ENCODE measurements at regions not wholly inside any gene's neighbourhood (a gene's known extent, or its start where the extent isn't known, plus 50 kb on each side); places are given as distances from the start of the nearest gene placed in this dataset.
A peak's percentile ranks its signal among the peaks of the same experiment; 100 is the strongest.

DNA sequence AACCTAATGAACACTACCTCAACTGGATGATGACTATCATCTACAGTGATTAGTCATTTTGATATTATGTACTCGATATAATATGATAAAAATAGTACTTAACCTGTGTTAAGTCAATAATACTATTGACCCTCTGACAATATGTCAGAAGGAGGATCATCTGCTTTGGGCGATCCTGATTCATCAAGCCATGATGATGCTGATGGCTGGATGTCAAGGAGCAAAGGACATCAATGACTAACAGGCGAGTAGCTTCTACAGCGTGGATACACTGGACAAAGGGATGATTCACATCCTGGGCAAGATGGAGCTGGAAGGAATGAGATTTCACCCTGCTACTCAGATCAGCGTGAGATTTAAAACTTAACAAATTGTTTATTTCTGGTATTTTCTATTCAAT, 94.4 kb upstream of the SKAP2 start:
- BruUV-seq (replicated peaks): no TSS peak
- no peaks in the 10 kb centered on the region for H3K4me1 ChIP-seq (ENCODE audit: control insufficient read depth, insufficient read depth, low read length)
- no peaks in the 10 kb centered on the region for H3K27me3 ChIP-seq (ENCODE audit: control insufficient read depth, insufficient read depth, low read length)
- DNase-seq (ENCODE audit: low read depth, low spot score) (peak; percentile 79), ATAC-seq (peak; percentile 80; the same call in 1 of the 2 replicates)
- H3K4me3 ChIP-seq (ENCODE audit: low read depth in 2 of 2, low read length in 2 of 2): no peak overlapping the region
- intact Hi-C loops (cut with micrococcal nuclease; ENCODE audit: unreplicated experiment): no loop called here
- no peaks in the 10 kb centered on the region for H3K36me3 ChIP-seq (ENCODE audit: control insufficient read depth, insufficient read depth, low read length)
- no peak for TF ChIP-seq TCF7L2 (IDR thresholded peaks at IDR 0.05; ENCODE audit: low read depth, low read length)
- TF ChIP-seq POLR2AphosphoS5 (IDR thresholded peaks at IDR 0.05; ENCODE audit: low read depth, low read length): no peak
- TF ChIP-seq, protein P1, sequence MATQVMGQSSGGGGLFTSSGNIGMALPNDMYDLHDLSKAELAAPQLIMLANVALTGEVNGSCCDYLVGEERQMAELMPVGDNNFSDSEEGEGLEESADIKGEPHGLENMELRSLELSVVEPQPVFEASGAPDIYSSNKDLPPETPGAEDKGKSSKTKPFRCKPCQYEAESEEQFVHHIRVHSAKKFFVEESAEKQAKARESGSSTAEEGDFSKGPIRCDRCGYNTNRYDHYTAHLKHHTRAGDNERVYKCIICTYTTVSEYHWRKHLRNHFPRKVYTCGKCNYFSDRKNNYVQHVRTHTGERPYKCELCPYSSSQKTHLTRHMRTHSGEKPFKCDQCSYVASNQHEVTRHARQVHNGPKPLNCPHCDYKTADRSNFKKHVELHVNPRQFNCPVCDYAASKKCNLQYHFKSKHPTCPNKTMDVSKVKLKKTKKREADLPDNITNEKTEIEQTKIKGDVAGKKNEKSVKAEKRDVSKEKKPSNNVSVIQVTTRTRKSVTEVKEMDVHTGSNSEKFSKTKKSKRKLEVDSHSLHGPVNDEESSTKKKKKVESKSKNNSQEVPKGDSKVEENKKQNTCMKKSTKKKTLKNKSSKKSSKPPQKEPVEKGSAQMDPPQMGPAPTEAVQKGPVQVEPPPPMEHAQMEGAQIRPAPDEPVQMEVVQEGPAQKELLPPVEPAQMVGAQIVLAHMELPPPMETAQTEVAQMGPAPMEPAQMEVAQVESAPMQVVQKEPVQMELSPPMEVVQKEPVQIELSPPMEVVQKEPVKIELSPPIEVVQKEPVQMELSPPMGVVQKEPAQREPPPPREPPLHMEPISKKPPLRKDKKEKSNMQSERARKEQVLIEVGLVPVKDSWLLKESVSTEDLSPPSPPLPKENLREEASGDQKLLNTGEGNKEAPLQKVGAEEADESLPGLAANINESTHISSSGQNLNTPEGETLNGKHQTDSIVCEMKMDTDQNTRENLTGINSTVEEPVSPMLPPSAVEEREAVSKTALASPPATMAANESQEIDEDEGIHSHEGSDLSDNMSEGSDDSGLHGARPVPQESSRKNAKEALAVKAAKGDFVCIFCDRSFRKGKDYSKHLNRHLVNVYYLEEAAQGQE (IDR thresholded peaks at IDR 0.05; ENCODE audit: insufficient read depth in 1 of 2, low read depth in 2 of 2, low read length in 1 of 2): no peak
- TF ChIP-seq, protein P2, sequence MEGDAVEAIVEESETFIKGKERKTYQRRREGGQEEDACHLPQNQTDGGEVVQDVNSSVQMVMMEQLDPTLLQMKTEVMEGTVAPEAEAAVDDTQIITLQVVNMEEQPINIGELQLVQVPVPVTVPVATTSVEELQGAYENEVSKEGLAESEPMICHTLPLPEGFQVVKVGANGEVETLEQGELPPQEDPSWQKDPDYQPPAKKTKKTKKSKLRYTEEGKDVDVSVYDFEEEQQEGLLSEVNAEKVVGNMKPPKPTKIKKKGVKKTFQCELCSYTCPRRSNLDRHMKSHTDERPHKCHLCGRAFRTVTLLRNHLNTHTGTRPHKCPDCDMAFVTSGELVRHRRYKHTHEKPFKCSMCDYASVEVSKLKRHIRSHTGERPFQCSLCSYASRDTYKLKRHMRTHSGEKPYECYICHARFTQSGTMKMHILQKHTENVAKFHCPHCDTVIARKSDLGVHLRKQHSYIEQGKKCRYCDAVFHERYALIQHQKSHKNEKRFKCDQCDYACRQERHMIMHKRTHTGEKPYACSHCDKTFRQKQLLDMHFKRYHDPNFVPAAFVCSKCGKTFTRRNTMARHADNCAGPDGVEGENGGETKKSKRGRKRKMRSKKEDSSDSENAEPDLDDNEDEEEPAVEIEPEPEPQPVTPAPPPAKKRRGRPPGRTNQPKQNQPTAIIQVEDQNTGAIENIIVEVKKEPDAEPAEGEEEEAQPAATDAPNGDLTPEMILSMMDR (IDR thresholded peaks at IDR 0.05): no peak
- no peak overlapping the region for H3K27ac ChIP-seq (ENCODE audit: low read length)
- ChIA-PET CTCF (no interaction called here), POLR2A (interaction anchor here (0.6 to 0.7 kb wide), 2 partner anchors 115 to 145 kb away, joined by 3 to 9 read pairs; no protein-coding TSS in a partner anchor)
- H3K9me3 ChIP-seq (ENCODE audit: control insufficient read depth, insufficient read depth, low read depth, low read length): no peaks in the 10 kb centered on the region
- in situ Hi-C loops (cut with HindIII; ENCODE audit: low pct_unique_long_range_greater_than_20kb, low sequenced_read_pairs): no loop called here

DNA sequence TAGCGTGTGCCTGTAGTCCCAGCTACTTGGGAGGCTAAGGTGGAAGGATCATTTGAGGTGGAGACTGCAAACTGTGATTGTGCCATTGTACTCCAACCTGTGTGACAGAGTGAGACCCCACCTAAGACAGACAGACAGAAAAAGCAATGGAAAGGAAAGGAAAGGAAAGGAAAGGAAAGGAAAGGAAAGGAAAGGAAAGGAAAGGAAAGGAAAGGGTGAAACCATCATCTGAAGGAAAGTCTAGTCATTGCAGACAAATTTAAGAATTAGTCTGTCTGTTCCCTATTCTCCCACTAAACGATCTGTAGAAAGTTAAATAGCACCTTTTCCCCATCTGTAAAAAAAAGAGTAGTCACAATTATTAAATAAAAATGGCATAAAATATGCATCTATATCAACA, 91.1 kb upstream of the SKAP2 start:
- in situ Hi-C loops (cut with HindIII; ENCODE audit: low pct_unique_long_range_greater_than_20kb, low sequenced_read_pairs) (no loop called here), intact Hi-C loops (cut with micrococcal nuclease; ENCODE audit: unreplicated experiment) (no loop called here)
- ATAC-seq: no peak
- H3K36me3 ChIP-seq (ENCODE audit: control insufficient read depth, insufficient read depth, low read length): no peaks in the 10 kb centered on the region
- no peak overlapping the region for H3K4me3 ChIP-seq (ENCODE audit: low read depth in 2 of 2, low read length in 2 of 2)
- ChIA-PET CTCF (no interaction called here), POLR2A (no interaction called here)
- no peak overlapping the region for H3K27ac ChIP-seq (ENCODE audit: low read length)
- no peak for DNase-seq (ENCODE audit: low read depth, low spot score)
- H3K4me1 ChIP-seq (ENCODE audit: control insufficient read depth, insufficient read depth, low read length): no peaks in the 10 kb centered on the region
- no peaks in the 10 kb centered on the region for H3K9me3 ChIP-seq (ENCODE audit: control insufficient read depth, insufficient read depth, low read depth, low read length)
- no peak for TF ChIP-seq SIN3A (IDR thresholded peaks at IDR 0.05; ENCODE audit: borderline replicate concordance, insufficient read depth, low read depth, low read length)
- no peak for TF ChIP-seq TCF7L2 (IDR thresholded peaks at IDR 0.05; ENCODE audit: low read depth, low read length)
- TF ChIP-seq, protein P2 (IDR thresholded peaks at IDR 0.05): no peak
- no peak for TF ChIP-seq POLR2AphosphoS5 (IDR thresholded peaks at IDR 0.05; ENCODE audit: low read depth, low read length)
- TF ChIP-seq, protein P1 (IDR thresholded peaks at IDR 0.05; ENCODE audit: insufficient read depth in 1 of 2, low read depth in 2 of 2, low read length in 1 of 2): no peak
- BruUV-seq (replicated peaks): no TSS peak
- H3K27me3 ChIP-seq (ENCODE audit: control insufficient read depth, insufficient read depth, low read length): no peaks in the 10 kb centered on the region

Measured in Panc1 (cell line).